HCT116 (cell line): ENCODE measurements at regions not wholly inside any gene's neighbourhood (a gene's known extent, or its start where the extent isn't known, plus 50 kb on each side); places are given as distances from the start of the nearest gene placed in this dataset.

Experiments
- ATAC-seq: fragments of 200-7000 bp; cut with Tn5 transposase; 2 replicates; pipeline ENCODE4 v1.9.1; 2020; ENCODE audit warnings: mild to moderate bottlenecking, moderate library complexity
- BruUV-seq: library from RNA; stranded (reverse); fragments of 400-500 nt; replicated peaks from 2 replicates; lab custom pipeline; 2021; lab: Mats Ljungman, UMichigan
- CTCF ChIA-PET: fragments of 300-600 bp; sonication (Branson Sonifier 250); formaldehyde crosslinking; loops from one replicate; lab custom pipeline; 2021; ENCODE audit warnings: antibody characterized with exemption; lab: Charles Lee
- POLR2A ChIA-PET: fragments of 300-600, 350-600 bp; sonication (Branson Sonifier 250); formaldehyde crosslinking; loops from one replicate; lab custom pipeline; 2021; ENCODE audit warnings: antibody characterized with exemption; lab: Charles Lee
- RAD21 ChIA-PET, 2 experiments: fragments of 300-600 bp; sonication (Branson Sonifier 250); formaldehyde crosslinking; loops; one replicate each; lab custom pipeline; 2023; ENCODE audit warnings: low total read pairs in 2 of 2; ENCODE audit not compliant: uncharacterized antibody in 2 of 2, unreplicated experiment in 2 of 2, low non-redundant PET in 1 of 2; lab: Charles Lee
- DNase-seq: peaks from one replicate; pipeline ENCODE4 v3.0.0-alpha.2; 2010; ENCODE audit warnings: low read depth, low spot score
- H2AFZ ChIP-seq: fragments of 200-600 bp; shearing (Covaris generic), sonication (generic); 2 replicates; pipeline ENCODE4 v1.6.1; 2017; ENCODE audit warnings: low read depth, mixed run types, mixed read lengths, antibody characterized with exemption, low read length; ENCODE audit not compliant: poor library complexity, severe bottlenecking
- H3K27ac ChIP-seq: 2 replicates; pipeline ENCODE4 v1.5.1; 2012; ENCODE audit warnings: low read depth, low read length
- H3K27me3 ChIP-seq: fragments of 200-600 bp; sonication (generic); 2 replicates; pipeline ENCODE4 v1.6.1; 2016; ENCODE audit warnings: mixed run types, low read length, mixed read lengths; ENCODE audit not compliant: insufficient read depth
- H3K36me3 ChIP-seq, 2 experiments: fragments of 200-500 bp in 1 of 2; fragments of 200-600 bp in 1 of 2; sonication (Bioruptor generic) in 1 of 2; sonication (generic) in 1 of 2; 2 replicates each; pipeline versions ENCODE4 v1.5.1 to v1.6.1; 2014 to 2016; ENCODE audit warnings: low read length in 2 of 2, inconsistent platforms in 1 of 2, mixed read lengths in 1 of 2, mixed run types in 1 of 2; ENCODE audit not compliant: insufficient read depth in 2 of 2, control insufficient read depth in 1 of 2
- H3K4me1 ChIP-seq, 2 experiments: fragments of 200-600 bp in 1 of 2; sonication (generic) in 1 of 2; 2 replicates each; pipeline versions ENCODE4 v1.5.1 to v1.6.1; 2012 to 2017; ENCODE audit warnings: low read length in 2 of 2, inconsistent platforms in 1 of 2, mild to moderate bottlenecking in 1 of 2, mixed read lengths in 1 of 2, mixed run types in 1 of 2, moderate library complexity in 1 of 2; ENCODE audit not compliant: insufficient read depth in 2 of 2, control insufficient read depth in 1 of 2
- H3K4me2 ChIP-seq: fragments of 200-600 bp; sonication (generic); 2 replicates; pipeline ENCODE4 v1.6.1; 2017; ENCODE audit warnings: mixed run types, low read length, mixed read lengths
- H3K4me3 ChIP-seq, 2 experiments: fragments of 200-600 bp in 1 of 2; sonication (generic) in 1 of 2; replicated peaks in 1 of 2; 2 replicates each; pipeline ENCODE4 v1.5.1; 2011 to 2016; ENCODE audit warnings: low read length in 2 of 2, control low read depth in 1 of 2, low read depth in 1 of 2, mild to moderate bottlenecking in 1 of 2, mixed read lengths in 1 of 2, mixed run types in 1 of 2
- H3K79me2 ChIP-seq: fragments of 200-600 bp; sonication (generic); 2 replicates; pipeline ENCODE4 v1.6.1; 2017; ENCODE audit warnings: mild to moderate bottlenecking, mixed run types, low read length, moderate library complexity, mixed read lengths; ENCODE audit not compliant: insufficient read depth
- H3K9ac ChIP-seq: fragments of 200-600 bp; sonication (generic); 2 replicates; pipeline ENCODE4 v1.6.1; 2016; ENCODE audit warnings: low read length, mixed read lengths
- H3K9me2 ChIP-seq: fragments of 200-600 bp; sonication (generic), shearing (Covaris generic); 2 replicates; pipeline ENCODE4 v1.6.1; 2017; ENCODE audit warnings: mixed run types, mild to moderate bottlenecking, moderate library complexity; ENCODE audit not compliant: insufficient read depth
- H3K9me3 ChIP-seq, 2 experiments: fragments of 200-500 bp in 1 of 2; fragments of 200-600 bp in 1 of 2; sonication (Bioruptor generic) in 1 of 2; sonication (generic) in 1 of 2; 2 replicates each; pipeline ENCODE4 v1.6.1; 2014 to 2017; ENCODE audit warnings: low read length in 2 of 2, mixed read lengths in 2 of 2, inconsistent platforms in 1 of 2, low read depth in 1 of 2, mild to moderate bottlenecking in 1 of 2, mixed run types in 1 of 2, moderate library complexity in 1 of 2; ENCODE audit not compliant: control insufficient read depth in 1 of 2, insufficient read depth in 1 of 2
- H4K20me1 ChIP-seq: fragments of 200-600 bp; sonication (generic), shearing (Covaris generic); 2 replicates; pipeline ENCODE4 v1.6.1; 2017; ENCODE audit warnings: mixed run types, mild to moderate bottlenecking, moderate library complexity; ENCODE audit not compliant: insufficient read depth
- ELF1 ChIP-seq: IDR thresholded peaks from 2 replicates; pipeline ENCODE4 v1.6.1; 2012; ENCODE audit warnings: low read depth, borderline replicate concordance
- EZH2phosphoT487 ChIP-seq: fragments of 200-600 bp; IDR thresholded peaks from 2 replicates; pipeline ENCODE4 v1.6.1; 2018; ENCODE audit warnings: antibody characterized with exemption, borderline replicate concordance
- FOSL1 ChIP-seq: IDR thresholded peaks from 2 replicates; pipeline ENCODE4 v1.6.1; 2012; ENCODE audit warnings: low read depth
- JUND ChIP-seq: IDR thresholded peaks from 2 replicates; pipeline ENCODE4 v1.6.1; 2012
- POLR2AphosphoS5 ChIP-seq: IDR thresholded peaks from 2 replicates; pipeline ENCODE4 v1.6.1; 2011; ENCODE audit warnings: mild to moderate bottlenecking, low read depth, low read length, moderate library complexity
- RAD21 ChIP-seq: IDR thresholded peaks from 2 replicates; pipeline ENCODE4 v1.6.1; 2012; ENCODE audit warnings: low read depth, mild to moderate bottlenecking
- SP1 ChIP-seq: IDR thresholded peaks from 2 replicates; pipeline ENCODE4 v1.6.1; 2012; ENCODE audit warnings: low read depth
- SRF ChIP-seq: IDR thresholded peaks from 2 replicates; pipeline ENCODE4 v1.6.1; 2012; ENCODE audit warnings: low read depth
- TCF7L2 ChIP-seq: IDR thresholded peaks from 2 replicates; pipeline ENCODE4 v1.7.0; 2011; ENCODE audit warnings: borderline replicate concordance, inconsistent platforms; ENCODE audit not compliant: insufficient read depth, insufficient read length; ENCODE audit errors: extremely low read depth
- YY1 ChIP-seq: IDR thresholded peaks from 2 replicates; pipeline ENCODE4 v1.6.1; 2011; ENCODE audit warnings: low read length, low read depth, moderate library complexity, mild to moderate bottlenecking; ENCODE audit not compliant: insufficient replicate concordance; ENCODE audit errors: extremely low read depth
- intact Hi-C: fragments of 100-400 bp; cut with micrococcal nuclease; formaldehyde crosslinking; loops from 2 replicates; pipeline ENCODE4 v1.10.0; 2022
- TF ChIP-seq, protein P1 (sequence below), 3 experiments: fragments of 200-600 bp in 1 of 3; sonication (generic) in 1 of 3; IDR thresholded peaks in 2 of 3; conservative IDR thresholded peaks in 1 of 3; 2 replicates each; pipeline ENCODE4 v1.5.1; 2012 to 2017; ENCODE audit warnings: low read depth in 2 of 3, low read length in 2 of 3, antibody characterized with exemption in 1 of 3, borderline replicate concordance in 1 of 3, control low read depth in 1 of 3, mild to moderate bottlenecking in 1 of 3, mixed read lengths in 1 of 3, mixed run types in 1 of 3, moderate library complexity in 1 of 3; ENCODE audit not compliant: insufficient read depth in 1 of 3

DNA sequence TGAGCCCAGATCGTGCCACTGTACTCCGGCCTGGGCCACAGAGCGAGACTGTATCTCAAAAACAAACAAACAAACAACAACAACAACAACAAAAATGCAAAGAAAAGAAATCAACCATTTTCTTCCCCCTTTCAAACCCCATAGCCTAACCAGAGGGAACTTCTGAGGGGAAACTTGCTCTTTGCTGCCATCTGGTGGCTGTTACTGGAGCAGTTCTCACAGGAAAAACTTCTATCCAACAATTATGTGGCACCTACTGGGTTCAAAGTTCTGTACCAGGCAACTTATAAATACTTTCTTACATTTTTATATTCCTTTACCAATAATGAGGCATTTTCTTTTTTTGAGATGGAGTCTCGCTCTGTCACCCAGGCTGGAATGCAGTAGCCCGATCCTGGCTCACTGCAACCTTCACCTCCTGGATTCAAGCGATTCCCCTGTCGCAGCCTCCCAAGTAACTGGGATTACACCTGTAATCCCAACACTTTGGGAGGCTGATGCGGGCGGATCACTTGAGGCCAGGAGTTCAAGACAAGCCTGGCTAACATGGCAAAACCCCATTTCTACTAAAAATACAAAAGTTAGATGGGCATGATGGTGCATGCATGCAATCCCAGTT is 50.9 kb upstream of the BICDL1 start:
- no peaks in the 10 kb centered on the region for H3K9me3 ChIP-seq

More for the DNA sequence above, 50.9 kb upstream of the BICDL1 start:
- TF ChIP-seq ELF1: no peak
- no peak for TF ChIP-seq FOSL1
- TF ChIP-seq EZH2phosphoT487: no peak
- TF ChIP-seq SRF: no peak
- TF ChIP-seq JUND: no peak
- TF ChIP-seq RAD21: peak; percentile 76
- TF ChIP-seq POLR2AphosphoS5: no peak
- TF ChIP-seq YY1: no peak
- TF ChIP-seq TCF7L2: no peak
- TF ChIP-seq, protein P1, sequence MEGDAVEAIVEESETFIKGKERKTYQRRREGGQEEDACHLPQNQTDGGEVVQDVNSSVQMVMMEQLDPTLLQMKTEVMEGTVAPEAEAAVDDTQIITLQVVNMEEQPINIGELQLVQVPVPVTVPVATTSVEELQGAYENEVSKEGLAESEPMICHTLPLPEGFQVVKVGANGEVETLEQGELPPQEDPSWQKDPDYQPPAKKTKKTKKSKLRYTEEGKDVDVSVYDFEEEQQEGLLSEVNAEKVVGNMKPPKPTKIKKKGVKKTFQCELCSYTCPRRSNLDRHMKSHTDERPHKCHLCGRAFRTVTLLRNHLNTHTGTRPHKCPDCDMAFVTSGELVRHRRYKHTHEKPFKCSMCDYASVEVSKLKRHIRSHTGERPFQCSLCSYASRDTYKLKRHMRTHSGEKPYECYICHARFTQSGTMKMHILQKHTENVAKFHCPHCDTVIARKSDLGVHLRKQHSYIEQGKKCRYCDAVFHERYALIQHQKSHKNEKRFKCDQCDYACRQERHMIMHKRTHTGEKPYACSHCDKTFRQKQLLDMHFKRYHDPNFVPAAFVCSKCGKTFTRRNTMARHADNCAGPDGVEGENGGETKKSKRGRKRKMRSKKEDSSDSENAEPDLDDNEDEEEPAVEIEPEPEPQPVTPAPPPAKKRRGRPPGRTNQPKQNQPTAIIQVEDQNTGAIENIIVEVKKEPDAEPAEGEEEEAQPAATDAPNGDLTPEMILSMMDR (IDR thresholded peaks at IDR 0.05 in 2 of 3, conservative IDR thresholded peaks at IDR 0.05 in 1 of 3; ENCODE audit: borderline replicate concordance in 1 of 3, insufficient read depth in 1 of 3, low read depth in 2 of 3, low read length in 2 of 3): peak; percentile 66 to 84 (median 80); a peak in 5 of 6 replicates
- no peak for TF ChIP-seq SP1
- TF ChIP-seq, all 23 proteins: peak for 2
- Histone ChIP-seq H3K9me2 (no peaks in the 10 kb centered on the region), H3K4me3 (no peak overlapping the region), H3K36me3 (no peaks in the 10 kb centered on the region), H2AFZ (no peak overlapping the region), H3K9ac (no peak overlapping the region), H3K4me1 (peaks cover 13 to 19% of the 10 kb centered on the region in 2 experiments), H3K79me2 (no peaks in the 10 kb centered on the region), H4K20me1 (no peaks in the 10 kb centered on the region), H3K27ac (no peak overlapping the region), H3K4me2 (no peak overlapping the region), H3K27me3 (peaks cover 9% of the 10 kb centered on the region; the same call in 1 of the 2 replicates)
- peak; percentile 31 for DNase-seq
- CTCF ChIA-PET: interaction anchor here (0.9 to 1.1 kb wide), 3 partner anchors 9 to 50 kb away, joined by 3 to 5 read pairs (median 3); partner anchors contain the start of gene BICDL1
- ATAC-seq: peak; percentile 64
- no TSS peak for BruUV-seq
- intact Hi-C loops: no loop called here
- POLR2A ChIA-PET: no interaction called here
- RAD21 ChIA-PET: interaction anchor here in 1 of 2 experiments (0.7 kb wide), 1 partner anchor 16 kb away, joined by 4 read pairs; no protein-coding TSS in a partner anchor
